A673 (cell line): ENCODE measurements at regions not wholly inside any gene's neighbourhood (a gene's known extent, or its start where the extent isn't known, plus 50 kb on each side); places are given as distances from the start of the nearest gene placed in this dataset.
"Not testable (repeated sequence)": the region's sequence is repeated elsewhere in the genome, so short reads cannot be mapped to it uniquely, and the experiment has no call there.

ENCODE experiments used
- EZH2 ChIP-seq: fragments of 200-600 bp; sonication (generic); IDR thresholded peaks from 2 replicates; pipeline ENCODE4 v1.6.1; 2017; ENCODE audit warnings: borderline replicate concordance, low read depth, mild to moderate bottlenecking, mixed read lengths, antibody characterized with exemption, low read length; ENCODE audit not compliant: poor library complexity, severe bottlenecking
- TF ChIP-seq, protein P1 (sequence below): fragments of 300-800, 200-600 bp; sonication (generic); conservative IDR thresholded peaks from 2 replicates; pipeline ENCODE4 v1.5.1; 2017; ENCODE audit warnings: low read depth, mild to moderate bottlenecking, antibody characterized with exemption, low read length, moderate library complexity, mixed read lengths

DNA sequence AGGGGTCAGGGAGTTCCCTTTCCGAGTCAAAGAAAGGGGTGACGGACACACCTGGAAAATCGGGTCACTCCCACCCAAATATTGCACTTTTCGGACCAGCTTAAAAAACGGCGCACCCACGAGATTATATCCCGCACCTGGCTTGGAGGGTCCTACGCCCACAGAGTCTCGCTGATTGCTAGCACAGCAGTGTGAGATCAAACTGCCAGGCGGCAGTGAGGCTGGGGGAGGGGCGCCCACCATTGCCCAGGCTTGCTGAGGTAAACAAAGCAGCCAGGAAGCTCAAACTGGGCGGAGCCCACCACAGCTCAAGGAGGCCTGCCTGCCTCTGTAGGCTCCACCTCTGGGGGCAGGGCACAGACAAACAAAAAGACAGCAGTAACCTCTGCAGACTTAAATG, 88.8 kb upstream of the IFNG-AS1 start:
- TF ChIP-seq, protein P1, sequence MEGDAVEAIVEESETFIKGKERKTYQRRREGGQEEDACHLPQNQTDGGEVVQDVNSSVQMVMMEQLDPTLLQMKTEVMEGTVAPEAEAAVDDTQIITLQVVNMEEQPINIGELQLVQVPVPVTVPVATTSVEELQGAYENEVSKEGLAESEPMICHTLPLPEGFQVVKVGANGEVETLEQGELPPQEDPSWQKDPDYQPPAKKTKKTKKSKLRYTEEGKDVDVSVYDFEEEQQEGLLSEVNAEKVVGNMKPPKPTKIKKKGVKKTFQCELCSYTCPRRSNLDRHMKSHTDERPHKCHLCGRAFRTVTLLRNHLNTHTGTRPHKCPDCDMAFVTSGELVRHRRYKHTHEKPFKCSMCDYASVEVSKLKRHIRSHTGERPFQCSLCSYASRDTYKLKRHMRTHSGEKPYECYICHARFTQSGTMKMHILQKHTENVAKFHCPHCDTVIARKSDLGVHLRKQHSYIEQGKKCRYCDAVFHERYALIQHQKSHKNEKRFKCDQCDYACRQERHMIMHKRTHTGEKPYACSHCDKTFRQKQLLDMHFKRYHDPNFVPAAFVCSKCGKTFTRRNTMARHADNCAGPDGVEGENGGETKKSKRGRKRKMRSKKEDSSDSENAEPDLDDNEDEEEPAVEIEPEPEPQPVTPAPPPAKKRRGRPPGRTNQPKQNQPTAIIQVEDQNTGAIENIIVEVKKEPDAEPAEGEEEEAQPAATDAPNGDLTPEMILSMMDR, result not testable (repeated sequence)
- TF ChIP-seq EZH2, result not testable (repeated sequence)
